ENCODE measurements at regions not wholly inside any gene's neighbourhood (a gene's known extent, or its start where the extent isn't known, plus 50 kb on each side); places are given as distances from the start of the nearest gene placed in this dataset.

DNA sequence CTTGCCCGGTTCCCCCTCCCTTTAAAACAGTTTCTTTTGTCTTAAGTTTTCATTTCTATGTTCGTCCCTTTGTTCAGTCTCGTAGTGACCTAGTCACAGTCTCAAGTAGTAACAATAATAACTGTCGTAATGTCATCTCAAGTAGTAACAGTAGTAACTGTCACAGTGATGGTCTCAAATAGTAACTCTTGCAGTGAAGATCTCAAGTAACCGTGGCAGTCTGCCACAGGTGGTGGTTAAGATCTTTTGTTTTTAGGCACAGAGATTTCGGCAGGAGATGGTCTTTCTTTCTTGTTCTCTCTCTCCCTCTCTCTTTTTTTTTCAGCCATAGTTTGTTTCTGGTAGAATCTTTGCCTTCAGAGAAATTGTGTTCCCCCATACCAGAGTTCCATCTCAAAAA is 656.0 kb upstream of the SGO1 start:
- ATAC-seq (no peak), DNase-seq (ENCODE audit: low read depth in 1 of 2, low spot score in 1 of 2) (no peak), FAIRE-seq (no peak)
- Histone ChIP-seq H3K4me2 (no peak overlapping the region), H3K9me3 (no peaks in the 10 kb centered on the region), H3K4me1 (no peaks in the 10 kb centered on the region), H3K4me3 (no peak overlapping the region), H3K27ac (no peak overlapping the region)
- ChIA-PET CTCF (no interaction called here), POLR2A (no interaction called here)
- 2% methylated on average over 6 of the region's 6 CpGs for WGBS (ENCODE audit: missing lambda C conversion rate)
- TF ChIP-seq MAZ (IDR thresholded peaks at IDR 0.05; ENCODE audit: borderline replicate concordance, low read depth, low read length) (no peak), MAFK (IDR thresholded peaks at IDR 0.05; ENCODE audit: partially characterized antibody) (no peak), JUNB (IDR thresholded peaks at IDR 0.05) (no peak), KDM5A (IDR thresholded peaks at IDR 0.05) (no peak), RAD21 (conservative IDR thresholded peaks at IDR 0.05 in 1 of 2, IDR thresholded peaks at IDR 0.05 in 1 of 2) (no peak), HOXB5 (CRISPR knock-in tag; IDR thresholded peaks at IDR 0.05) (no peak), FOSL2 (IDR thresholded peaks at IDR 0.05) (no peak), FOSL2 (CRISPR knock-in tag; IDR thresholded peaks at IDR 0.05) (no peak), BHLHE40 (IDR thresholded peaks at IDR 0.05; ENCODE audit: low read depth, low read length) (no peak), EP300 (IDR thresholded peaks at IDR 0.05) (no peak)

DNA sequence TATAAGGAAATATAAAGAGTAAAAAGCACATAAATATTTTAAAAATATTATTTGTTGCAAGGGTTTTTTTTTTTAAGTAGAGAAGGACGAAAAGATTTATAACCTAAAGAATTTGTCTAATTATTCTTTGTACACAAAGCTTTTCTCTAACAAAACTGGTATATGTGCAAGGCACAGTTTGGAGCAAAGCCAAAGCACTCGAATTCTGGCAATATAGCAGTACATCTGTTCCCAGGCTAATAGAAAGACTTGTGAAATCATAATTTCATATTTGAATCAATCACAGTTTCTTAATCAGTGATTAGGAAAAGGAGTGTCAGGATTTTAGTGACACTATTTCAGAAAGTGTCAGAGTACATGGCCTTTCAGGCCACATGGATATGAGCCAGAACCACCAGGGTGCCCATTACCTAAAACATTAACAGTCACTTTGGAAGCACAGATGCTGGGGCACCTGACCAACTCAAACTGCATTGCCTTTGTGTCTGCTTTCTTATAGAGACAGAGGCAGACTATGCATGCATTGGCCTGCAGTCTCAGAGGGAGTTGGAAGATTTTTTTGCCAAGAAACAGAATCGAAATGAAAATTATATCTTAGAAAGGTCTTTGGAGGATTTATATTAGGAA is 651.8 kb upstream of the SGO1 start:
- Histone ChIP-seq H3K4me2 (no peak overlapping the region), H3K4me1 (no peaks in the 10 kb centered on the region), H3K27ac (no peak overlapping the region), H3K4me3 (no peak overlapping the region), H3K9me3 (no peaks in the 10 kb centered on the region)
- DNase-seq (ENCODE audit: low read depth in 1 of 2, low spot score in 1 of 2) (no peak), ATAC-seq (no peak), FAIRE-seq (no peak)
- WGBS (ENCODE audit: missing lambda C conversion rate): under 1% methylated on average over 3 of the region's 3 CpGs
- no peak for TF ChIP-seq FOSL2 (IDR thresholded peaks at IDR 0.05)
- TF ChIP-seq FOSL2 (CRISPR knock-in tag; IDR thresholded peaks at IDR 0.05): no peak
- no peak for TF ChIP-seq ZSCAN20 (CRISPR knock-in tag; IDR thresholded peaks at IDR 0.05)
- TF ChIP-seq NFE2L2 (conservative IDR thresholded peaks at IDR 0.05; ENCODE audit: low read length): no peak
- no peak for TF ChIP-seq CHD2 (IDR thresholded peaks at IDR 0.05; ENCODE audit: low read length, partially characterized antibody)
- TF ChIP-seq, protein P1, sequence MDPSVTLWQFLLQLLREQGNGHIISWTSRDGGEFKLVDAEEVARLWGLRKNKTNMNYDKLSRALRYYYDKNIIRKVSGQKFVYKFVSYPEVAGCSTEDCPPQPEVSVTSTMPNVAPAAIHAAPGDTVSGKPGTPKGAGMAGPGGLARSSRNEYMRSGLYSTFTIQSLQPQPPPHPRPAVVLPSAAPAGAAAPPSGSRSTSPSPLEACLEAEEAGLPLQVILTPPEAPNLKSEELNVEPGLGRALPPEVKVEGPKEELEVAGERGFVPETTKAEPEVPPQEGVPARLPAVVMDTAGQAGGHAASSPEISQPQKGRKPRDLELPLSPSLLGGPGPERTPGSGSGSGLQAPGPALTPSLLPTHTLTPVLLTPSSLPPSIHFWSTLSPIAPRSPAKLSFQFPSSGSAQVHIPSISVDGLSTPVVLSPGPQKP (IDR thresholded peaks at IDR 0.05; ENCODE audit: low read depth, low read length): no peak
- TF ChIP-seq MAZ (IDR thresholded peaks at IDR 0.05; ENCODE audit: borderline replicate concordance, low read depth, low read length): no peak
- TF ChIP-seq HOXB13 (CRISPR knock-in tag; IDR thresholded peaks at IDR 0.05; ENCODE audit: low read depth): no peak
- TF ChIP-seq BHLHE40 (IDR thresholded peaks at IDR 0.05; ENCODE audit: low read depth, low read length): no peak
- TF ChIP-seq RNF2 (IDR thresholded peaks at IDR 0.05; ENCODE audit: borderline replicate concordance, low read depth): no peak
- no peak for TF ChIP-seq ZNF302 (CRISPR knock-in tag; IDR thresholded peaks at IDR 0.05)
- no peak for TF ChIP-seq CBX8 (IDR thresholded peaks at IDR 0.05)
- TF ChIP-seq, protein P2, sequence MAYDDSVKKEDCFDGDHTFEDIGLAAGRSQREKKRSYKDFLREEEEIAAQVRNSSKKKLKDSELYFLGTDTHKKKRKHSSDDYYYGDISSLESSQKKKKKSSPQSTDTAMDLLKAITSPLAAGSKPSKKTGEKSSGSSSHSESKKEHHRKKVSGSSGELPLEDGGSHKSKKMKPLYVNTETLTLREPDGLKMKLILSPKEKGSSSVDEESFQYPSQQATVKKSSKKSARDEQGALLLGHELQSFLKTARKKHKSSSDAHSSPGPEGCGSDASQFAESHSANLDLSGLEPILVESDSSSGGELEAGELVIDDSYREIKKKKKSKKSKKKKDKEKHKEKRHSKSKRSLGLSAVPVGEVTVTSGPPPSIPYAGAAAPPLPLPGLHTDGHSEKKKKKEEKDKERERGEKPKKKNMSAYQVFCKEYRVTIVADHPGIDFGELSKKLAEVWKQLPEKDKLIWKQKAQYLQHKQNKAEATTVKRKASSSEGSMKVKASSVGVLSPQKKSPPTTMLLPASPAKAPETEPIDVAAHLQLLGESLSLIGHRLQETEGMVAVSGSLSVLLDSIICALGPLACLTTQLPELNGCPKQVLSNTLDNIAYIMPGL (CRISPR knock-in tag; IDR thresholded peaks at IDR 0.05; ENCODE audit: borderline replicate concordance): no peak
- TF ChIP-seq, protein P3, sequence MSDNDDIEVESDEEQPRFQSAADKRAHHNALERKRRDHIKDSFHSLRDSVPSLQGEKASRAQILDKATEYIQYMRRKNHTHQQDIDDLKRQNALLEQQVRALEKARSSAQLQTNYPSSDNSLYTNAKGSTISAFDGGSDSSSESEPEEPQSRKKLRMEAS (IDR thresholded peaks at IDR 0.05): no peak
- ChIA-PET POLR2A (no interaction called here), CTCF (no interaction called here)

DNA sequence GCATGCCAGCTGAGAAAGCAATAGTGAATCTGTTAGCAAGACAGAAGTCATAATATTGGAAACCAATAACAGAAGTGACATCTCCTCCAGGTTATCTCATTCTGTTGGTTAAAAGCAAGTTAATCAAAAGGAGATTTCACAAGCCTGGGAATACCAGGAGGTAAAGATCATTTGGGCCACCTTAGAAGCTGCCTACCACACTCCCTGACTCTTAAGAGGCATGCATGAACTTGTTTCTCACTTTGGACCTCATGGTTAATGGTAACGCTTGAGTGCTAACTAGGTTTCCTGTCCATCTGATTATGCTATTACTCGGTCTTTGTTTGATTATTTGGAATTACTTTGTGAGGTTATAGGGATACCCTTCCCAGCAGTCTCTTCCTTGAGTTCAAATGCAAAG is 650.8 kb upstream of the SGO1 start:
- Histone ChIP-seq H3K4me1 (no peaks in the 10 kb centered on the region), H3K27ac (no peak overlapping the region), H3K4me2 (no peak overlapping the region), H3K4me3 (no peak overlapping the region), H3K9me3 (no peaks in the 10 kb centered on the region)
- TF ChIP-seq RAD21 (conservative IDR thresholded peaks at IDR 0.05 in 1 of 2, IDR thresholded peaks at IDR 0.05 in 1 of 2): no peak
- TF ChIP-seq GATA3 (IDR thresholded peaks at IDR 0.05; ENCODE audit: borderline replicate concordance): no peak
- no peak for TF ChIP-seq MYC (IDR thresholded peaks at IDR 0.05; ENCODE audit: borderline replicate concordance, low read length)
- no peak for TF ChIP-seq EP300 (IDR thresholded peaks at IDR 0.05)
- TF ChIP-seq CHD2 (IDR thresholded peaks at IDR 0.05; ENCODE audit: low read length, partially characterized antibody): no peak
- no peak for TF ChIP-seq ESRRA (IDR thresholded peaks at IDR 0.05; ENCODE audit: borderline replicate concordance, low read length)
- TF ChIP-seq POLR2A (IDR thresholded peaks at IDR 0.05; ENCODE audit: low read length): no peak
- TF ChIP-seq TP53 (CRISPR knock-in tag; IDR thresholded peaks at IDR 0.05): no peak
- no peak for TF ChIP-seq RARB (CRISPR knock-in tag; IDR thresholded peaks at IDR 0.05)
- TF ChIP-seq RFX5 (IDR thresholded peaks at IDR 0.05): no peak
- TF ChIP-seq EHMT2 (IDR thresholded peaks at IDR 0.05; ENCODE audit: low read depth): no peak
- no peak for TF ChIP-seq SREBF2 (IDR thresholded peaks at IDR 0.05)
- no peak for TF ChIP-seq POLR2AphosphoS2 (conservative IDR thresholded peaks at IDR 0.05; ENCODE audit: low read length)
- FAIRE-seq (no peak), DNase-seq (ENCODE audit: low read depth in 1 of 2, low spot score in 1 of 2) (no peak), ATAC-seq (no peak)
- 22% methylated on average over 2 of the region's 2 CpGs for WGBS (ENCODE audit: missing lambda C conversion rate)
- ChIA-PET CTCF (no interaction called here), POLR2A (no interaction called here)

All from A549 (cell line).